K562 (cell line): ENCODE measurements at regions not wholly inside any gene's neighbourhood (a gene's known extent, or its start where the extent isn't known, plus 50 kb on each side); places are given as distances from the start of the nearest gene placed in this dataset.

Experiments used
- ATAC-seq: fragments of 200-7000 bp; cut with Tn5 transposase; 3 replicates; pipeline ENCODE4 v1.9.1; 2020; ENCODE audit warnings: moderate library complexity
- BruUV-seq: library from RNA; stranded (reverse); fragments of 400-500 nt; replicated peaks from 2 replicates; lab custom pipeline; 2021; lab: Mats Ljungman, UMichigan
- CTCF ChIA-PET: fragments of 300-600 bp; formaldehyde crosslinking; extraction: SDS; loops from one replicate; lab custom pipeline; 2021; ENCODE audit warnings: low intra/inter-chr PET ratio; lab: Yijun Ruan, JAX
- POLR2A ChIA-PET: fragments of 300-600, 350-650 bp; sonication (Branson Sonifier 250); formaldehyde crosslinking; extraction: SDS; loops from one replicate; lab custom pipeline; 2021; ENCODE audit warnings: antibody characterized with exemption, inconsistent platforms; lab: Yijun Ruan, JAX
- DNase-seq, 4 experiments: peaks; one replicate each; pipeline versions ENCODE4 v3.0.0 to v3.0.0-alpha.2; 2011 to 2018; ENCODE audit warnings: low spot score in 3 of 4, mixed read lengths in 3 of 4; ENCODE audit errors: extremely low read depth in 1 of 4
- FAIRE-seq: peaks from 2 replicates; lab custom pipeline; 2011; peaks lifted over from hg19 to GRCh38; lab: Jason Lieb, UNC
- H2AFZ ChIP-seq: 2 replicates; pipeline ENCODE4 v1.6.0; 2011; ENCODE audit warnings: low read depth, low read length, control low read depth, inconsistent platforms
- H3K27ac ChIP-seq: fragments of 200-600 bp; 3 replicates; pipeline ENCODE4 v1.8.0; 2011; ENCODE audit warnings: low read depth, mild to moderate bottlenecking, control low read depth, inconsistent platforms, low read length, moderate library complexity, mixed read lengths; ENCODE audit errors: extremely low read depth
- H3K27me3 ChIP-seq, 2 experiments: fragments of 300-600 bp in 1 of 2; 2 replicates in 1 of 2; 3 replicates in 1 of 2; pipeline versions ENCODE4 v1.6.0 to v1.8.0; 2011; ENCODE audit warnings: inconsistent platforms in 2 of 2, low read length in 2 of 2, mild to moderate bottlenecking in 1 of 2, mixed read lengths in 1 of 2, moderate library complexity in 1 of 2; ENCODE audit not compliant: control insufficient read depth in 2 of 2, insufficient read depth in 2 of 2
- H3K36me3 ChIP-seq: fragments of 300-600 bp; 3 replicates; pipeline ENCODE4 v1.8.0; 2011; ENCODE audit warnings: mild to moderate bottlenecking, low read length, inconsistent platforms; ENCODE audit not compliant: control insufficient read depth, insufficient read depth
- H3K4me1 ChIP-seq, 2 experiments: fragments of 200-600 bp in 1 of 2; replicated peaks in 1 of 2; 2 replicates in 1 of 2; 3 replicates in 1 of 2; pipeline versions ENCODE4 v1.5.1 to v1.8.0; 2011; ENCODE audit warnings: inconsistent platforms in 2 of 2, low read length in 2 of 2, mild to moderate bottlenecking in 1 of 2, mixed read lengths in 1 of 2, moderate library complexity in 1 of 2; ENCODE audit not compliant: control insufficient read depth in 2 of 2, insufficient read depth in 2 of 2
- H3K4me2 ChIP-seq: 2 replicates; pipeline ENCODE4 v1.6.1; 2011; ENCODE audit warnings: low read length, control low read depth, inconsistent platforms, mixed read lengths; ENCODE audit not compliant: insufficient read depth
- H3K4me3 ChIP-seq: fragments of 200-600 bp; sonication (generic), shearing (Covaris generic); 2 replicates; pipeline ENCODE4 v1.5.1; 2016; ENCODE audit warnings: control low read depth, inconsistent platforms
- H3K79me2 ChIP-seq: fragments of 200-600 bp; 3 replicates; pipeline ENCODE4 v1.8.0; 2011; ENCODE audit warnings: low read length, inconsistent platforms; ENCODE audit not compliant: control insufficient read depth, insufficient read depth
- H3K9ac ChIP-seq, 2 experiments: 2 replicates each; pipeline versions ENCODE4 v1.6.0 to v1.6.1; 2011; ENCODE audit warnings: low read depth in 2 of 2, low read length in 2 of 2, control low read depth in 1 of 2, inconsistent platforms in 1 of 2, mild to moderate bottlenecking in 1 of 2, mixed read lengths in 1 of 2; ENCODE audit not compliant: insufficient read depth in 1 of 2
- H3K9me1 ChIP-seq: one replicate; pipeline ENCODE4 v1.6.0; 2011; ENCODE audit warnings: inconsistent platforms, mild to moderate bottlenecking, low read length, moderate library complexity; ENCODE audit not compliant: control insufficient read depth, insufficient read depth
- H3K9me3 ChIP-seq: replicated peaks from 2 replicates; pipeline ENCODE4 v1.5.1; 2011; ENCODE audit warnings: low read depth, low read length, inconsistent platforms; ENCODE audit not compliant: control insufficient read depth, insufficient read depth
- H4K20me1 ChIP-seq: replicated peaks from 2 replicates; pipeline ENCODE4 v1.6.1; 2011; ENCODE audit warnings: low read length, inconsistent platforms, mixed read lengths; ENCODE audit not compliant: control insufficient read depth, insufficient read depth
- BACH1 ChIP-seq: fragments of 200-800 bp; sonication (Bioruptor generic); IDR thresholded peaks from 2 replicates; pipeline ENCODE4 v1.6.1; 2016; ENCODE audit warnings: missing genetic modification characterization, missing compliant biosample characterization
- MXD1 ChIP-seq: fragments of 250-450 bp; sonication (Bioruptor Pico); IDR thresholded peaks from 2 replicates; pipeline ENCODE4 v1.8.0; 2021; ENCODE audit warnings: borderline replicate concordance, mild to moderate bottlenecking, moderate library complexity; ENCODE audit not compliant: poor library complexity, severe bottlenecking
- PHF8 ChIP-seq: fragments of 200-600 bp; sonication (generic); IDR thresholded peaks from 2 replicates; pipeline ENCODE4 v1.6.1; 2012; ENCODE audit warnings: mixed run types, mild to moderate bottlenecking, inconsistent platforms, low read length, moderate library complexity, borderline replicate concordance
- RCOR1 ChIP-seq, 2 experiments: IDR thresholded peaks; 2 replicates each; pipeline ENCODE4 v1.6.1; 2012; ENCODE audit warnings: low read depth in 2 of 2, low read length in 2 of 2, borderline replicate concordance in 1 of 2, improper control_type of control experiment in 1 of 2
- SNIP1 ChIP-seq: fragments of 450-650 bp; IDR thresholded peaks from 2 replicates; pipeline ENCODE4 v1.7.1; 2017; ENCODE audit warnings: low read depth, mild to moderate bottlenecking
- TBL1XR1 ChIP-seq, 2 experiments: IDR thresholded peaks; 2 replicates each; pipeline ENCODE4 v1.6.1; 2012; ENCODE audit warnings: improper control_type of control experiment in 2 of 2, low read length in 2 of 2, mild to moderate bottlenecking in 1 of 2
- ZNF134 ChIP-seq: fragments of 250-450 bp; sonication (Bioruptor Pico); conservative IDR thresholded peaks from 2 replicates; pipeline ENCODE4 v1.4.0; 2020
- ZNF311 ChIP-seq: fragments of 250-450 bp; sonication (Bioruptor Pico); IDR thresholded peaks from 2 replicates; pipeline ENCODE4 v1.4.0; 2020; ENCODE audit warnings: mild to moderate bottlenecking, moderate library complexity
- ZNF586 ChIP-seq: fragments of 450-650 bp; formaldehyde crosslinking; conservative IDR thresholded peaks from 2 replicates; pipeline ENCODE4 v1.4.0; 2020; ENCODE audit warnings: mild to moderate bottlenecking, moderate library complexity
- WGBS: fragments of 100-300 bp; shearing (Covaris generic); methylation state at CpG from one replicate; pipeline ENCODE4 v1.1.6; 2016; ENCODE audit warnings: low coverage, mixed read lengths; ENCODE audit not compliant: insufficient coverage; ENCODE audit errors: missing lambda C conversion rate; 5-methylcytosine and 5-hydroxymethylcytosine counted together
- in situ Hi-C: fragments of 300-500 bp; cut with MboI; formaldehyde crosslinking; loops from 4 replicates; pipeline ENCODE4 v1.15.0; 2018; ENCODE audit warnings: inconsistent platforms, mixed read lengths
- intact Hi-C: fragments of 100-400 bp; cut with micrococcal nuclease; formaldehyde crosslinking; loops from 2 replicates; pipeline ENCODE4 v1.14.2; 2022

- in situ Hi-C loops = loop anchor here (5.0 to 10.0 kb wide), 2 partner anchors 155 to 243 kb away; no protein-coding TSS in a partner anchor
- POLR2A ChIA-PET = interaction anchor here (0.6 to 2.1 kb wide), 4 partner anchors 12 to 320 kb away, joined by 3 to 6 read pairs (median 4); no protein-coding TSS in a partner anchor
- FAIRE-seq (no peak), DNase-seq (no peak), ATAC-seq (no peak; the same call in 2 of the 3 replicates)
- Histone ChIP-seq H3K9me3 (no peaks in the 10 kb centered on the region), H3K9me1 (no peaks in the 10 kb centered on the region), H3K27ac (no peak overlapping the region), H3K9ac (no peak overlapping the region), H3K79me2 (no peaks in the 10 kb centered on the region), H2AFZ (no peak overlapping the region), H3K4me2 (no peak overlapping the region), H4K20me1 (no peaks in the 10 kb centered on the region; the same call in 1 of the 2 replicates), H3K4me1 (no peaks in the 10 kb centered on the region), H3K36me3 (no peaks in the 10 kb centered on the region), H3K4me3 (no peak overlapping the region), H3K27me3 (peaks cover 13 to 28% of the 10 kb centered on the region in 2 experiments)
- 4% methylated on average over 8 of the region's 8 CpGs for WGBS
- no TSS peak for BruUV-seq
- CTCF ChIA-PET = interaction anchor here (1.5 to 2.5 kb wide), 2 partner anchors 156 to 191 kb away, joined by 6 to 23 read pairs; partner anchors contain the start of gene AFTPH
- intact Hi-C loops = loop anchor here (1.0 to 5.0 kb wide), 5 partner anchors 156 to 535 kb away; no protein-coding TSS in a partner anchor
- TF ChIP-seq SNIP1 (no peak), PHF8 (no peak), RCOR1 (IDR thresholded peaks at IDR 0.05; ENCODE audit: borderline replicate concordance in 1 of 2, low read depth in 2 of 2, low read length in 2 of 2) (no peak), TBL1XR1 (IDR thresholded peaks at IDR 0.05; ENCODE audit: low read length in 2 of 2) (no peak), MXD1 (no peak), ZNF134 (no peak), ZNF586 (CRISPR knock-in tag) (no peak), ZNF311 (CRISPR knock-in tag) (no peak), BACH1 (no peak)
Measured at GRCh38 chr2:64331849-64332699, 121.9 kb upstream of the LGALSL start.
